ENCODE measurements at regions not wholly inside any gene's neighbourhood (a gene's known extent, or its start where the extent isn't known, plus 50 kb on each side); places are given as distances from the start of the nearest gene placed in this dataset.

GRCh38 chr3:5520237-5520636, 332.7 kb downstream of the EDEM1 start:
- no peak for TF ChIP-seq CTCF (IDR thresholded peaks at IDR 0.05)
- TF ChIP-seq POLR2A (IDR thresholded peaks at IDR 0.05): no peak
- no peak for TF ChIP-seq POLR2AphosphoS5 (IDR thresholded peaks at IDR 0.05)

All from stomach (tissue), 4 donors.